HUES6 (cell line): ENCODE measurements at regions not wholly inside any gene's neighbourhood (a gene's known extent, or its start where the extent isn't known, plus 50 kb on each side); places are given as distances from the start of the nearest gene placed in this dataset.

Experiments
- H3K27ac ChIP-seq: 2 replicates; pipeline ENCODE4 v1.7.0; 2013; ENCODE audit warnings: low read depth, mild to moderate bottlenecking, low read length, inconsistent platforms
- H3K27me3 ChIP-seq: 2 replicates; pipeline ENCODE4 v1.6.1; 2013; ENCODE audit warnings: low read length; ENCODE audit not compliant: control insufficient read depth, insufficient read depth
- H3K36me3 ChIP-seq: 2 replicates; pipeline ENCODE4 v1.6.1; 2013; ENCODE audit warnings: low read length; ENCODE audit not compliant: control insufficient read depth, insufficient read depth
- H3K4me1 ChIP-seq: 2 replicates; pipeline ENCODE4 v1.6.1; 2013; ENCODE audit warnings: low read length; ENCODE audit not compliant: control insufficient read depth, insufficient read depth
- H3K4me3 ChIP-seq: 2 replicates; pipeline ENCODE4 v1.5.1; 2013; ENCODE audit warnings: low read depth, low read length
- H3K9ac ChIP-seq: one replicate; pipeline ENCODE4 v1.6.1; 2013; ENCODE audit warnings: mild to moderate bottlenecking, low read length
- H3K9me3 ChIP-seq: 2 replicates; pipeline ENCODE4 v1.6.1; 2013; ENCODE audit warnings: low read depth, low read length; ENCODE audit not compliant: control insufficient read depth, insufficient read depth

- H3K27me3 ChIP-seq: no peaks in the 10 kb centered on the region
- no peak overlapping the region for H3K9ac ChIP-seq
- no peak overlapping the region for H3K4me3 ChIP-seq
- no peaks in the 10 kb centered on the region for H3K36me3 ChIP-seq
- H3K9me3 ChIP-seq: no peaks in the 10 kb centered on the region
- H3K4me1 ChIP-seq: no peaks in the 10 kb centered on the region
- no peak overlapping the region for H3K27ac ChIP-seq
These were observed 383.9 kb upstream of the PCDH9 start for GRCh38 chr13:67614013-67614412.

DNA sequence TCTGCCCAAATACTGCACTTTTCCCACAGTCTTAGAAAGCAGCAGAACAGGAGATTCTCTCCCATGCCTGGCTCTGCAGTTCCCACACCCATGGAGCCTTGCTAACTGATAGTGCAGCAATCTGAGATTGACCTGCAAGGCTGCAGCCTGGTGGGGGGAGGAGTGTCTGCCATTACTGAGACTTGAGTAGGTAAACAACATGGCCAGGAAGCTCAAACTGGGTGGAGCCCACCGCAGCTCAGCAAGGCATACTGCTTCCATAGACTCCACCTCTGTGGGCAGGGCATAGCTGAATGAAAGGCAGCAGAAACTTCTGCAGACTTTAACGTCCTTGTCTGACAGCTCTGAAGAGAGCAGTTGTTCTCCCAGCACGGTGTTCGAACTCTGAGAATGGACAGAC is 358.5 kb upstream of the PCDH9 start:
- Histone ChIP-seq H3K36me3 (no peaks in the 10 kb centered on the region), H3K27ac (no peak overlapping the region), H3K4me3 (no peak overlapping the region)

DNA sequence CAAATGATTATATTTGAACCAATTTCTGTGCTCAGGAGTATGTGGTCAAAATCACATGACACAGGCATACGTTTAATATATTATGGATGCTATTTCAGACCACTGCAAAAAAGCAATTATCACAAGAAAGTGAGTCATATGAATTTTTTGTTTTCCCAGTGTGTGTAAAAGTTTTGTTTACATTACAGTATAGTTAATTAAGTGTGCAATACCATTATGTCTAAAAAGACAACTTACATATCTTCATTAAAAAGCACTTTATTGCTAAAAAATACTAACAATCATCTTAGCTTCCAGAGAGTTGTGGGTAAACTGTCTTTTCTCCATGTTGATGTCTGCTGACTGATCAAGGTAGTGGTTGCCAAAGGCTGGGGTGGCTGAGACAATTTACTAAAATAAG is 347.2 kb upstream of the PCDH9 start:
- no peak overlapping the region for H3K9ac ChIP-seq
- H3K4me1 ChIP-seq: no peaks in the 10 kb centered on the region
- no peak overlapping the region for H3K4me3 ChIP-seq
- no peaks in the 10 kb centered on the region for H3K27me3 ChIP-seq
- no peaks in the 10 kb centered on the region for H3K36me3 ChIP-seq
- H3K27ac ChIP-seq: no peak overlapping the region
- 0 out of 2 replicates have a peak, but pooled peaks cover 3% of the 10 kb centered on the region for H3K9me3 ChIP-seq

More for the DNA sequence above, 358.5 kb upstream of the PCDH9 start:
- Histone ChIP-seq H3K9ac (no peak overlapping the region), H3K9me3 (no peaks in the 10 kb centered on the region), H3K4me1 (no peaks in the 10 kb centered on the region), H3K27me3 (no peaks in the 10 kb centered on the region)

- H3K9me3 ChIP-seq: 0 out of 2 replicates have a peak, but pooled peaks cover 3% of the 10 kb centered on the region
- H3K27ac ChIP-seq: no peak overlapping the region
These were observed 344.4 kb upstream of the PCDH9 start for GRCh38 chr13:67574320-67575233.

DNA sequence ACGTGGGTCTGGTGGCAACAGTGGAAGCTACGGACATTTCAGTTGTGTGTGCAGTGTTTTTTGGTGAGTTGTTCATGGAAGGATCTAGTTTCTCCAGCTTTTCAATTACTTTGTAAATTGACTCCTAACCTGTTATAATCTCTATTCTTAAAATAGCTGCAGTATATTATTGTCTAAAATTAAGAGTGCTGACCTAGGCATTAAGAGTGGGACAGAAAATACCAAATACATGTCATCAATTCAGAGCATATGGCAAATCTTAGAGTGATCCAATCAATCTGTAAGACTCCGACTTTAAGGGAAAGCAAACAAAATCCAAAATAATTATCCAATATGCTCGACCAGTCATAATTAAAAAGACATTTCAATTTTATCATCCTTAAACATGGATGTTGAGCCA is 338.1 kb upstream of the PCDH9 start:
- Histone ChIP-seq H3K9me3 (no peaks in the 10 kb centered on the region), H3K4me3 (no peak overlapping the region)

More at GRCh38 chr13:67574320-67575233, 344.4 kb upstream of the PCDH9 start:
- no peaks in the 10 kb centered on the region for H3K36me3 ChIP-seq
- no peak overlapping the region for H3K9ac ChIP-seq
- no peak overlapping the region for H3K4me3 ChIP-seq
- H3K27me3 ChIP-seq: no peaks in the 10 kb centered on the region
- no peaks in the 10 kb centered on the region for H3K4me1 ChIP-seq

GRCh38 chr13:67557642-67558241 is 327.6 kb upstream of the PCDH9 start:
- Histone ChIP-seq H3K9me3 (peaks cover 14% of the 10 kb centered on the region; the same call in 1 of the 2 replicates), H3K4me1 (no peaks in the 10 kb centered on the region), H3K27ac (no peak overlapping the region), H3K4me3 (no peak overlapping the region), H3K36me3 (no peaks in the 10 kb centered on the region), H3K9ac (no peak overlapping the region), H3K27me3 (no peaks in the 10 kb centered on the region)

More for the DNA sequence above, 338.1 kb upstream of the PCDH9 start:
- Histone ChIP-seq H3K9ac (no peak overlapping the region), H3K36me3 (no peaks in the 10 kb centered on the region), H3K27ac (no peak overlapping the region), H3K27me3 (no peaks in the 10 kb centered on the region), H3K4me1 (no peaks in the 10 kb centered on the region)

DNA sequence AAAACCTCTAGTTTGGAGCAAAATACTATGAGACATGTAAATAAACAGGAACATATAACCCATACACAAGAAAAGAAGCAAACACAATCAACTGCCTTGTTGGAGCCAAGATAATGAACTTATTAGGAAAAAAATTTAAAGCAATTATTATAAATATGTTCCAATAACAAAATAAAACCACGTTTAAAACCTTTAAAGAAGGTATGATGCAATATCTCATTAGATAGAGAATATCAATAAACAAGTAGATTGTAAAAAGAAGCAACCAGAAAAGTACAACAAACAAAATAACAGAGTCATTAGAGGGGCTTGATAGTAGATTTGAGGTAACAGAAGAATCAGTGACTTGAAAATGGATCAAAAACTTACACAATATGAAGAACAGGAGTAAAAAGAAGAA is 327.0 kb upstream of the PCDH9 start:
- Histone ChIP-seq H3K4me1 (no peaks in the 10 kb centered on the region), H3K27ac (no peak overlapping the region), H3K4me3 (no peak overlapping the region), H3K36me3 (no peaks in the 10 kb centered on the region), H3K9me3 (peaks cover 14% of the 10 kb centered on the region; the same call in 1 of the 2 replicates), H3K9ac (no peak overlapping the region), H3K27me3 (no peaks in the 10 kb centered on the region)

GRCh38 chr13:67554746-67555452 is 324.8 kb upstream of the PCDH9 start:
- peaks cover 14% of the 10 kb centered on the region; the same call in 1 of the 2 replicates for H3K9me3 ChIP-seq
- no peaks in the 10 kb centered on the region for H3K36me3 ChIP-seq
- H3K9ac ChIP-seq: no peak overlapping the region
- no peaks in the 10 kb centered on the region for H3K4me1 ChIP-seq
- no peaks in the 10 kb centered on the region for H3K27me3 ChIP-seq
- H3K4me3 ChIP-seq: no peak overlapping the region
- no peak overlapping the region for H3K27ac ChIP-seq

GRCh38 chr13:67554286-67554685 is 324.1 kb upstream of the PCDH9 start:
- no peak overlapping the region for H3K27ac ChIP-seq
- no peaks in the 10 kb centered on the region for H3K4me1 ChIP-seq
- H3K27me3 ChIP-seq: no peaks in the 10 kb centered on the region
- H3K9me3 ChIP-seq: peaks cover 14% of the 10 kb centered on the region; the same call in 1 of the 2 replicates
- H3K36me3 ChIP-seq: no peaks in the 10 kb centered on the region
- no peak overlapping the region for H3K9ac ChIP-seq
- H3K4me3 ChIP-seq: no peak overlapping the region

DNA sequence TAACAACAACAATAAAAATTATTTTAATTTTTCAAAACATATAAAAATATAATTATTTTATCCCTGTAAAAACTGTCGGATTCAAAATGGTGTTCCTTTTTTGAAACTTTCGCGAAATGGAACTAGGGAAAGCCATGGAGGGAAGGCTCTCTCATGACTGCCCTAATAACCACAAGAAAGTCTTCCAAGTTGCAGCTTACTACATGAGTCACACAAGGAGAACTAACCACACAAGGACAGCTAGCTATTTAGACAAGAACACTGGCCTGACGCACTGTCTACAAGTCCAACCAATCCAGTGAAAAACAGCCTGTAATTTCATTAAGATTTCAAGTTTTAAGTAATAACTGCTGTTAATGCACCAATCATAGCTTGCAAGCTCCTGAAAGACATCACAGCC is 319.2 kb upstream of the PCDH9 start:
- H3K27me3 ChIP-seq: no peaks in the 10 kb centered on the region
- H3K9ac ChIP-seq: no peak overlapping the region
- no peak overlapping the region for H3K4me3 ChIP-seq
- H3K9me3 ChIP-seq: no peaks in the 10 kb centered on the region
- no peaks in the 10 kb centered on the region; the same call in 1 of the 2 replicates for H3K4me1 ChIP-seq
- no peaks in the 10 kb centered on the region for H3K36me3 ChIP-seq
- no peak overlapping the region for H3K27ac ChIP-seq

DNA sequence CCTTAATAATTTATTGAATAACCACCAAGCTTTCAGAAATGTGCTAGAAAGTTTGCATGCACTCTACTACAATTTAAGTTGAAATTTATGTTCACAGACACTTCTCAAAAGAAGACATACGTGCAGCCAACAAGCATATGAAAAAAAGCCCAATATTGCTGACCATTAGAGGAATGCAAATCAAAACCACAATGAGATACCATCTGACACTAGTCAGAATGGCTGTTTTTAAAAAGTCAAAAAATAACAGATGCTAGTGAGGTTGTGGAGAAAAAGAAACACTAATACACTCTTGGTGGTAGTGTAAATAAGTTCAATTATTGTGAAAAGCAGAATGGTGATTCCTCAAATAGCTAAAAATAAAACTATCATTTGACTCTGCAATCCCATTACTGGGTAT is 308.8 kb upstream of the PCDH9 start:
- H3K27me3 ChIP-seq: no peaks in the 10 kb centered on the region
- H3K9me3 ChIP-seq: no peaks in the 10 kb centered on the region
- H3K4me3 ChIP-seq: no peak overlapping the region
- H3K27ac ChIP-seq: no peak overlapping the region
- no peaks in the 10 kb centered on the region for H3K36me3 ChIP-seq
- no peaks in the 10 kb centered on the region for H3K4me1 ChIP-seq
- H3K9ac ChIP-seq: no peak overlapping the region
